SK-N-SH treated with all-trans-retinoic acid at 6 μM for 48 hours (cell line): ENCODE measurements at regions not wholly inside any gene's neighbourhood (a gene's known extent, or its start where the extent isn't known, plus 50 kb on each side); places are given as distances from the start of the nearest gene placed in this dataset.

ENCODE experiments used
- ATAC-seq: fragments of 200-7000 bp; cut with Tn5 transposase; 3 replicates; pipeline ENCODE4 v1.9.1; 2020; ENCODE audit warnings: mild to moderate bottlenecking, moderate library complexity
- ARNTL ChIP-seq: fragments of 450-650 bp; formaldehyde crosslinking; IDR thresholded peaks from 2 replicates; pipeline ENCODE4 v1.5.0; 2020; ENCODE audit warnings: low read depth, mild to moderate bottlenecking, moderate library complexity, borderline replicate concordance
- BACH2 ChIP-seq: fragments of 250-450 bp; sonication (Bioruptor Pico); IDR thresholded peaks from 2 replicates; pipeline ENCODE4 v1.9.0; 2021; ENCODE audit warnings: mild to moderate bottlenecking, borderline replicate concordance
- CREB5 ChIP-seq: fragments of 250-450 bp; sonication (Bioruptor Pico); IDR thresholded peaks from 2 replicates; pipeline ENCODE4 v1.5.1; 2020; ENCODE audit warnings: low read depth, mild to moderate bottlenecking, moderate library complexity
- CSDC2 ChIP-seq: fragments of 250-450 bp; sonication (Bioruptor Pico); IDR thresholded peaks from 2 replicates; pipeline ENCODE4 v1.5.0; 2020; ENCODE audit warnings: mild to moderate bottlenecking, moderate library complexity
- CSRNP3 ChIP-seq: fragments of 250-450 bp; sonication (Bioruptor Pico); IDR thresholded peaks from 2 replicates; pipeline ENCODE4 v1.5.1; 2021; ENCODE audit warnings: mild to moderate bottlenecking, moderate library complexity
- ESRRG ChIP-seq: fragments of 250-450 bp; sonication (Bioruptor Pico); IDR thresholded peaks from 2 replicates; pipeline ENCODE4 v1.6.1; 2021; ENCODE audit warnings: mild to moderate bottlenecking
- GLIS3 ChIP-seq: fragments of 250-450 bp; sonication (Bioruptor Pico); IDR thresholded peaks from 2 replicates; pipeline ENCODE4 v1.5.0; 2020; ENCODE audit warnings: mild to moderate bottlenecking, moderate library complexity
- OSR1 ChIP-seq: fragments of 250-450 bp; sonication (Bioruptor Pico); IDR thresholded peaks from 2 replicates; pipeline ENCODE4 v1.8.0; 2022; ENCODE audit warnings: moderate library complexity, mild to moderate bottlenecking, inconsistent platforms
- PPARA ChIP-seq: fragments of 250-450 bp; sonication (Bioruptor Pico); IDR thresholded peaks from 2 replicates; pipeline ENCODE4 v1.5.0; 2020; ENCODE audit warnings: mild to moderate bottlenecking, borderline replicate concordance
- RARB ChIP-seq: fragments of 250-450 bp; sonication (Bioruptor Pico); IDR thresholded peaks from 2 replicates; pipeline ENCODE4 v1.8.0; 2021; ENCODE audit warnings: mild to moderate bottlenecking, moderate library complexity
- SNAI2 ChIP-seq: fragments of 250-450 bp; sonication (Bioruptor Pico); IDR thresholded peaks from 2 replicates; pipeline ENCODE4 v1.5.0; 2020; ENCODE audit warnings: mild to moderate bottlenecking, moderate library complexity
- TCF4 ChIP-seq: fragments of 250-450 bp; sonication (Bioruptor Pico); IDR thresholded peaks from 2 replicates; pipeline ENCODE4 v1.8.0; 2021; ENCODE audit warnings: mild to moderate bottlenecking, moderate library complexity, borderline replicate concordance
- TOX ChIP-seq: fragments of 250-450 bp; sonication (Bioruptor Pico); IDR thresholded peaks from 2 replicates; pipeline ENCODE4 v1.8.0; 2021; ENCODE audit warnings: mild to moderate bottlenecking, moderate library complexity, borderline replicate concordance
- ZC3H10 ChIP-seq: fragments of 250-450 bp; sonication (Bioruptor Pico); IDR thresholded peaks from 2 replicates; pipeline ENCODE4 v1.5.1; 2021; ENCODE audit warnings: mild to moderate bottlenecking, moderate library complexity
- ZFP3 ChIP-seq: fragments of 250-450 bp; sonication (Bioruptor Pico); IDR thresholded peaks from 2 replicates; pipeline ENCODE4 v1.5.0; 2020; ENCODE audit warnings: mild to moderate bottlenecking, moderate library complexity
- ZFP30 ChIP-seq: fragments of 450-650 bp; formaldehyde crosslinking; IDR thresholded peaks from 2 replicates; pipeline ENCODE4 v1.5.0; 2022; ENCODE audit warnings: mild to moderate bottlenecking, moderate library complexity
- ZNF70 ChIP-seq: fragments of 450-650 bp; formaldehyde crosslinking; IDR thresholded peaks from 2 replicates; pipeline ENCODE4 v1.5.0; 2020; ENCODE audit warnings: mild to moderate bottlenecking, moderate library complexity
- ZNF8 ChIP-seq: fragments of 450-650 bp; formaldehyde crosslinking; IDR thresholded peaks from 2 replicates; pipeline ENCODE4 v1.5.0; 2020; ENCODE audit warnings: mild to moderate bottlenecking, moderate library complexity
- TF ChIP-seq, protein P1 (sequence below): fragments of 250-450 bp; sonication (Bioruptor Pico); IDR thresholded peaks from 2 replicates; pipeline ENCODE4 v1.8.0; 2021; ENCODE audit warnings: low read depth, mild to moderate bottlenecking, moderate library complexity, borderline replicate concordance
- TF ChIP-seq, protein P2 (sequence below): fragments of 250-450 bp; sonication (Bioruptor Pico); IDR thresholded peaks from 2 replicates; pipeline ENCODE4 v1.5.0; 2020; ENCODE audit warnings: mild to moderate bottlenecking, moderate library complexity
- TF ChIP-seq, protein P3 (sequence below): fragments of 250-450 bp; sonication (Bioruptor Pico); IDR thresholded peaks from 2 replicates; pipeline ENCODE4 v1.8.0; 2020; ENCODE audit warnings: mild to moderate bottlenecking, moderate library complexity, borderline replicate concordance

- no peak for ATAC-seq
- TF ChIP-seq, protein P1, sequence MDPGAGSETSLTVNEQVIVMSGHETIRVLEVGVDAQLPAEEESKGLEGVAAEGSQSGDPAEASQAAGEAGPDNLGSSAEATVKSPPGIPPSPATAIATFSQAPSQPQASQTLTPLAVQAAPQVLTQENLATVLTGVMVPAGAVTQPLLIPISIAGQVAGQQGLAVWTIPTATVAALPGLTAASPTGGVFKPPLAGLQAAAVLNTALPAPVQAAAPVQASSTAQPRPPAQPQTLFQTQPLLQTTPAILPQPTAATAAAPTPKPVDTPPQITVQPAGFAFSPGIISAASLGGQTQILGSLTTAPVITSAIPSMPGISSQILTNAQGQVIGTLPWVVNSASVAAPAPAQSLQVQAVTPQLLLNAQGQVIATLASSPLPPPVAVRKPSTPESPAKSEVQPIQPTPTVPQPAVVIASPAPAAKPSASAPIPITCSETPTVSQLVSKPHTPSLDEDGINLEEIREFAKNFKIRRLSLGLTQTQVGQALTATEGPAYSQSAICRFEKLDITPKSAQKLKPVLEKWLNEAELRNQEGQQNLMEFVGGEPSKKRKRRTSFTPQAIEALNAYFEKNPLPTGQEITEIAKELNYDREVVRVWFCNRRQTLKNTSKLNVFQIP (CRISPR knock-in tag): no peak
- no peak for TF ChIP-seq ZFP3 (CRISPR knock-in tag)
- TF ChIP-seq ZNF70 (CRISPR knock-in tag): no peak
- no peak for TF ChIP-seq CREB5 (CRISPR knock-in tag)
- TF ChIP-seq, protein P2, sequence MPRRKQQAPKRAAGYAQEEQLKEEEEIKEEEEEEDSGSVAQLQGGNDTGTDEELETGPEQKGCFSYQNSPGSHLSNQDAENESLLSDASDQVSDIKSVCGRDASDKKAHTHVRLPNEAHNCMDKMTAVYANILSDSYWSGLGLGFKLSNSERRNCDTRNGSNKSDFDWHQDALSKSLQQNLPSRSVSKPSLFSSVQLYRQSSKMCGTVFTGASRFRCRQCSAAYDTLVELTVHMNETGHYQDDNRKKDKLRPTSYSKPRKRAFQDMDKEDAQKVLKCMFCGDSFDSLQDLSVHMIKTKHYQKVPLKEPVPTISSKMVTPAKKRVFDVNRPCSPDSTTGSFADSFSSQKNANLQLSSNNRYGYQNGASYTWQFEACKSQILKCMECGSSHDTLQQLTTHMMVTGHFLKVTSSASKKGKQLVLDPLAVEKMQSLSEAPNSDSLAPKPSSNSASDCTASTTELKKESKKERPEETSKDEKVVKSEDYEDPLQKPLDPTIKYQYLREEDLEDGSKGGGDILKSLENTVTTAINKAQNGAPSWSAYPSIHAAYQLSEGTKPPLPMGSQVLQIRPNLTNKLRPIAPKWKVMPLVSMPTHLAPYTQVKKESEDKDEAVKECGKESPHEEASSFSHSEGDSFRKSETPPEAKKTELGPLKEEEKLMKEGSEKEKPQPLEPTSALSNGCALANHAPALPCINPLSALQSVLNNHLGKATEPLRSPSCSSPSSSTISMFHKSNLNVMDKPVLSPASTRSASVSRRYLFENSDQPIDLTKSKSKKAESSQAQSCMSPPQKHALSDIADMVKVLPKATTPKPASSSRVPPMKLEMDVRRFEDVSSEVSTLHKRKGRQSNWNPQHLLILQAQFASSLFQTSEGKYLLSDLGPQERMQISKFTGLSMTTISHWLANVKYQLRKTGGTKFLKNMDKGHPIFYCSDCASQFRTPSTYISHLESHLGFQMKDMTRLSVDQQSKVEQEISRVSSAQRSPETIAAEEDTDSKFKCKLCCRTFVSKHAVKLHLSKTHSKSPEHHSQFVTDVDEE (CRISPR knock-in tag): no peak
Measured at GRCh38 chr13:38635030-38635429, 51.8 kb upstream of the FREM2 start.

- TF ChIP-seq, protein P3, sequence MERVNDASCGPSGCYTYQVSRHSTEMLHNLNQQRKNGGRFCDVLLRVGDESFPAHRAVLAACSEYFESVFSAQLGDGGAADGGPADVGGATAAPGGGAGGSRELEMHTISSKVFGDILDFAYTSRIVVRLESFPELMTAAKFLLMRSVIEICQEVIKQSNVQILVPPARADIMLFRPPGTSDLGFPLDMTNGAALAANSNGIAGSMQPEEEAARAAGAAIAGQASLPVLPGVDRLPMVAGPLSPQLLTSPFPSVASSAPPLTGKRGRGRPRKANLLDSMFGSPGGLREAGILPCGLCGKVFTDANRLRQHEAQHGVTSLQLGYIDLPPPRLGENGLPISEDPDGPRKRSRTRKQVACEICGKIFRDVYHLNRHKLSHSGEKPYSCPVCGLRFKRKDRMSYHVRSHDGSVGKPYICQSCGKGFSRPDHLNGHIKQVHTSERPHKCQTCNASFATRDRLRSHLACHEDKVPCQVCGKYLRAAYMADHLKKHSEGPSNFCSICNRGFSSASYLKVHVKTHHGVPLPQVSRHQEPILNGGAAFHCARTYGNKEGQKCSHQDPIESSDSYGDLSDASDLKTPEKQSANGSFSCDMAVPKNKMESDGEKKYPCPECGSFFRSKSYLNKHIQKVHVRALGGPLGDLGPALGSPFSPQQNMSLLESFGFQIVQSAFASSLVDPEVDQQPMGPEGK: no peak
- TF ChIP-seq PPARA: no peak
- no peak for TF ChIP-seq SNAI2
- TF ChIP-seq, protein P2 (CRISPR knock-in tag): no peak
- ATAC-seq: no peak
Measured at GRCh38 chr13:38636073-38636472, 50.8 kb upstream of the FREM2 start.

DNA sequence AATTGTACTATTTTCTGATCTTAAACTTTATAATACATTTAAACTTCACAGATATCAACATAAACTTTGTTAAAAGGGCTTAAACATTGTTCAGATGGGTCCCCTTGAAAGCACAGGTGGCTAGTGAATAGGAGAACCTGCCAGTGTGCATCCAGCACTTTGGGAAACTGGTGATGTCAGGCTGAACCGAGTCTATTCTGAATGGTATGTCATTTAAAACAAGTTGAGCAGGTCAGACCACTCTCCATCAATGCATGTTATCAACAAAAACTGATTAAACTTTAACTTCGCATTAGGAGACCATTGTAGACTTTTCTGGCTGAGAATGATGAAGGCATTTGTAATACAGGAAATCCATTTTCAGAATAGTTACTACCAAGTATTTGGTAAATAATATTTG lies 50.1 kb upstream of the FREM2 start:
- ATAC-seq: no peak
- TF ChIP-seq RARB (no peak), BACH2 (no peak), ZFP3 (CRISPR knock-in tag) (no peak), CREB5 (CRISPR knock-in tag) (no peak), ESRRG (no peak), CSRNP3 (CRISPR knock-in tag) (no peak), ZNF8 (CRISPR knock-in tag) (no peak), GLIS3 (CRISPR knock-in tag) (no peak), CSDC2 (CRISPR knock-in tag) (no peak), SNAI2 (no peak), ZNF70 (CRISPR knock-in tag) (no peak), ZFP30 (CRISPR knock-in tag) (no peak), TOX (CRISPR knock-in tag) (no peak), OSR1 (CRISPR knock-in tag) (no peak), TCF4 (CRISPR knock-in tag) (no peak), ZC3H10 (CRISPR knock-in tag) (no peak), ARNTL (CRISPR knock-in tag) (no peak)
- TF ChIP-seq, protein P3: no peak
- TF ChIP-seq, protein P1 (CRISPR knock-in tag): no peak
- TF ChIP-seq, all 23 proteins: peak for 0
